Stimulated activated CD4-positive, alpha-beta T cell treated with anti-CD3 and anti-CD28 coated beads, Interleukin-15, amount 100 ng/mL, for 1 hour (primary cell): ENCODE measurements at regions not wholly inside any gene's neighbourhood (a gene's known extent, or its start where the extent isn't known, plus 50 kb on each side); places are given as distances from the start of the nearest gene placed in this dataset.

Source experiments
- DNase-seq, 2 donors: peaks; one replicate each; pipeline ENCODE4 v3.0.0-alpha.2; 2020; ENCODE audit warnings: low read depth in 1 of 2, low spot score in 1 of 2

DNA sequence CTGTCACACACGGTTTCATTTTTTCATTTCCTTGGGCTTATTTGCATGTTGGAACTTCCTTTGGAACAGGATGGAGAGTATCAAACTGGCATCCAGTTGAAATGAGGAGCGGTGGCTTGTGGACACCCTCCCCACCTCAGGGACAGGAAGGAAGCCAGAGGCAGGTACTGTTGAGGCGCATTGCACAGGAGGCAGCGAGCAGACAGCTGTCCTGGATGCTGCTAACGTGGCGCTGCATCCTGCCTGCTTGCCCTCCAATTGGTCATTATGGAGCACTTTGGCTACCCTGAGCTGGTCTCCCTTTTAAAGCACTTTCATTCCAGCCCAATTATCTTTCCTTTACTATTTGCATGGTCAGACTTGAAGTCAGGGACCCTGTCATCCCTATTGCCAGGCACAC is 80.7 kb upstream of the ITGA4 start:
- DNase-seq = no peak

DNA sequence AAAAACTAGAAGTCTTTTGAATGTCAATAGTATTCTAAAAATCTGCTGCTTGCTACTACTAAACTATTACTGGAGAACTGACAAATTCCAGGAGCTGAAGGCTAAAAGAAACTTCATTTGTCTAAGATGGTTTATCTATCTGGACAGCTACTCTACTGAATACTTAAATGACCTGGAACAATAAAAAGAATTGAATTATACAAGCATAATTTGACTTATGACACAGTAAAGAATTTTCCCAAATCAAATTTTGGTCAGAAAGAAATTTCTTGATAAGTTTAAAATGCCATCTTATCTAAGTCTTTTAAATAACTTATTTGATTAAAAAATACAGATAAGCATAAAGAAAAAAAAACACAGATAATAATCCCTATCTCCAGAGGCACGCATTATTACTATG is 80.2 kb upstream of the ITGA4 start:
- DNase-seq = no peak

- no peak for DNase-seq
These were observed 78.7 kb upstream of the ITGA4 start for GRCh38 chr2:181378491-181378890.

DNA sequence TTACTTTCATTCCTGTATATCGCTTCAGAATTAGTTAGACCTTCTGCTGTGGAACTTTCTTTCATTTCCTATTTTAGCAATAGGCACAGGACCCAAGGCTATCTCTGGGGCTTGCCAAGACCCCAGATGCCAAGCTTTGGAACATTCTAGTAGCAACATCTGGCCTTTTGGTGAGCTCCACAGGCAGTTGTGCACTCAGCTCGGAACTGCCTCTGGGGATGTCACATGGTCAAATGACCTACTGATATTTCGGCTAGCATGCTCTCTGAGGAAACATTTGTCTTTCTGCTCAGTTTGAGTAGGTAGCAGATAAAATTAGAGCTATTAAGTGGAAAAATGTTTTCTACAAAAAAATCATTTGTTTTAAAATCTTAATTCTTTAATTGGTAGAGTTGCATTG is 76.6 kb upstream of the ITGA4 start:
- DNase-seq = no peak

GRCh38 chr2:181384923-181385322 is 72.3 kb upstream of the ITGA4 start:
- DNase-seq = no peak

DNA sequence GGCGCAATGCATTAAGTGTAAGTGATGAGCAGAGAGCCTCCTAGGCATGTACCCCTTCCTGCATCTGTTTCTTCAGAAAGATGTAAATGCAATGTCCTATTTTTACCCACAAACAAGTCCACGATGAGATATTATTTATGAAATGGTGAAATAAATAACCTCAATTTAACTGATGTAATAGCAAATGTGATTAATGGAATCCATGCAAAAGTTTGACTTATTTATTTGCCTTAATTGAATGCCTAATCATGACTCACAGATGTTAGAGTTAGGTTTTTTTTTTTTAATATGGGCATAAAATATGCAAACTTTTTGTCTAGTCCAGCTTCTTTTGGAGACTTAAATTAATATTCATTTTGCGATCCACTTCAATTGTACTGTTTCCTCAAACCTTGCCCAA is 67.7 kb upstream of the ITGA4 start:
- DNase-seq = no peak

GRCh38 chr2:181393472-181393871 is 63.7 kb upstream of the ITGA4 start:
- DNase-seq = no peak

DNA sequence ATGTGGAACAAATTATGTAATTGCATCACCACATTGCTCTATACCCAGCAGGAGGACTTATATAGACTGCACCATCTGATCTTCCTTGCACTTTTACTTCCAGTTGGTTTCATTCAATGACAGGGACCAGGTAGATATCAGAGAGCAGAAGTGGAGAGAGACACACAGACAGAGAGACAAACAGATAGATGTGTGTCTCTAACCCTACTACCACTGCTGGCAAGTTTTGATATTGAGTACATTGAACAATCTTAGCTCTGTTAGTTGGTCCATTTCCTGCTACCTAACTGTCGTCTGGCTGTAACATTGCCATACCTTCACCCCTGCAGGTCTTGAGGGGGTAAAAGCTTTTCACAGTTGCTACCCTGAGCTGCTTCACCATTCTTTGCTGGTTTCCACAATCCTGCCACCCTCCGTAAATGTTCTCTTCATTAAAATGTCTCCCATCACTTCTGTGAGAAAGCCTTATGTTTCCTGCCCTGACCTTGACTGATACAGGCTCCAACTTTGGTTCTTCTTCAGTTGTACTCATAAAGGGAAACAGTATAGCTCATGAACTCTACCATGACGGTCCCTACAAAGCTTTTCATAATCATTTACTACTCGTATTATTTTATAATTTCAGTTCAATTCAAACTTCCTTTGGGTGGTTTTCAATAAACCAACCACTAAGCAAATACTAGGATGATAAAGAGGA is 62.3 kb upstream of the ITGA4 start:
- no peak for DNase-seq

DNA sequence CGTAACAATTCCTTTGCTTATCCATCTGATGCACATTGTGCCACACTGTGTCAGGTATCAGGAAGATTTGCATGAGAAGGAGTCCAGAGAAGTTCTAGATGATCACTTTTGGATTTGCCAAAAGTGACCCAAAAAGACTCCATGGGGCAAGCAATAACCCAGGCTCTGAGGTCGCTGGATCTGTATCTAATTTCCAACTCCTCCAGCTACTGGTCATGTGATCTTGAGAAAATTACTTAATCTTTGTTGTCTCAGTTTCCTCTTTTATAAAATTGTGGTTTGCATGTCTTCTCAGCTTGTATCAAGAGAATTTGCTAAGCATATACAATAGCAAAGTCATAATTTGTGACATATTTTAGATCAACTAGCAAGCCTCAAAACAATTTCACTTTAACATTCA is 61.3 kb upstream of the ITGA4 start:
- DNase-seq = no peak

DNA sequence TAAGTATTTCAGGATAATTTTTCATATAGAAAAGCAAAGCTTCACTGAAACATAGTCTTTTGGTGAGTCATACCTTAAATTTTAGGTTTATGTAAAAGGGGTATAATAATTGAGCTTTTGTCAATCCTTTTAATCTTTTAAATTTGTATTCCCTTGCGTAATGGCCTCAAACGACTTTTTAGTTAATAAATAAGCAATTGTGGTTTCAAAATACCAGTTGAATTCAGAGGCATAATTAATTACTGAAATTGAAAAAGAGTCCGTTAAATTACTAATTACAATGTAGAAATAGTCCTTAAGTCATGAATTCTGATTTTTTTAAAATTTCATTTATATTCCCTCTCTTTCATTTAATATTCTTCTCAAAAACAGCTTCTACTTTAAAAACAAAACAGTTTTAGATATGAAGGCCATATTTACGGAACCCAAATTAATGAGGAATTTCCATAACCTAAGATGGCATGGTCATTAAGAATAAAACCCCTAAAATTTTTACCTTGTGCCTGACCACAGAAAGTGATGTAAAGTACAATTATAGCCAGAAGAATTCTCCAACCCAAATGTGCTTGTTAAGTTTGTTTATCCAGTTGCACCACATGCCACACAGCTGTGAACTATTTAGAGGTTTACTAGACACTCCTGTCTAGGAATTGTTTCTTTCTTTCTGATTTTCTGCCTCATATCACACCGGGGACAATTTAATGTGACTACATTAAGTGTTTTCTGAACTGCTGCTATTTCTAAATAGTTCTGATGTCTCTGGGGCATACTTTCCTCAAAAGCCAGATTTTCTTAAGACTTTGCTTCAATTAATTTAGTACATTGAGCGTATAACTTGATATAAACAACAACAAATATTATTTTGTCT is 60.7 kb upstream of the ITGA4 start:
- DNase-seq = no peak

DNA sequence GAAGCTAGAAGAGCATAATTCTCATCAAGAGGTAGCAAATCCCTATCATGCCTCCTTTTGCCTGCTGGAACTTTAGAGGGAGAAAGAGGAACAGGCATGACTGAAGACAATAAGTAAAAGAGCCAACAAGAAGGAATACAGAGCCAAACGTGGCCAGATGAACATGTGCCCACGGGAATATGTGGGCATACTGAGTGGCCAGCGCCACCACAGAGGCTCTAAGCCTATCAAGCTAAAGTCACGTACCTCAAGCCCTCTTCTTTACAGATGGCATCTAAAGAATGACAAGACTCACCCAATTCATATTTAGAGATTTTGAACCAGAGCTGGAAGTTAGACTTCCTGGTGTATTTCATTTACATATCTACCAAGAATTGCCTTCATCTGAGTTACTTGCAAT is 59.9 kb upstream of the ITGA4 start:
- no peak for DNase-seq

GRCh38 chr2:181398000-181398399 is 59.2 kb upstream of the ITGA4 start:
- no peak for DNase-seq

DNA sequence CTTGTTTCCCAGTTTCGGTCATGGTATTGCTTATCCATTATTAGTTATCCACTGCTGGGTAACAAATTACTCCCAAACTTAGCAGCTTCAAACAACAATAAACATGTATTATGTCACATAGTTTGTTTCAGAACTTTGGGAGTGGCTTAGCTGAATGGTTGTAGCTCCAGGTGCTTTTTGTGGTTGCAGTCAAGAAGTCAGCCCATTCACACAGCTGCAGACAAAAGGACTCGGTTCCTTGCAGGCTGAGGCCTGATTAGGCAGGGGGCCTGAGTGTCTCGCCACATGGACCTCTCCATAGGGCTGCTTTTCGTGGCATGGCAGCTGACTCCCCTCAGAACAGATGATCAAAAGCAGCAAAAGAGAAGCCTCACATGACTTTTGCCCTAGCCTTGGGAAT is 58.2 kb upstream of the ITGA4 start:
- DNase-seq = no peak

GRCh38 chr2:181404472-181404871 is 52.7 kb upstream of the ITGA4 start:
- no peak for DNase-seq

DNA sequence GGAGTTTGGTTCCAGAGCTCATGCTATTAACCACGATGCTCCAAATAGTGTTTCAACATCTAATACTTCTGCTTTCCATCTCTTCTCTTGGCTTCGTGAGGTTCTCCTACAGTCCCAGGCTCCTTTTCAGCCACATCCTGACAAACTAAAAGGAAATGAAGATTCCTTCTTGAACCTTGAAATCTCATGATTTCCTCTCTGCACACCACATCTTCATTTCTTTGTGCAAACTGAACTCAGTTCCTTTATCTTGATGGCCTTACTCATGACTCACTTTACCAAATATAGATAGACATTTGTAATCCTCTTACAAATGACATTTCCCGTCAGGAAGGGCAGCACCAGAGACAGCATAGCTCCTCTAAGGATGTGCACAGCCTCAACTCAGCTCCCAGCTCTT is 50.0 kb upstream of the ITGA4 start:
- DNase-seq = no peak
